A673 (cell line): ENCODE measurements at regions not wholly inside any gene's neighbourhood (a gene's known extent, or its start where the extent isn't known, plus 50 kb on each side); places are given as distances from the start of the nearest gene placed in this dataset.

ENCODE experiments used
- BruUV-seq: library from RNA; stranded (reverse); fragments of 400-500 nt; replicated peaks from 2 replicates; lab custom pipeline; 2021; lab: Mats Ljungman, UMichigan
- CTCF ChIA-PET: fragments of 300-600 bp; sonication (Branson Sonifier 250); formaldehyde crosslinking; loops from one replicate; lab custom pipeline; 2022; ENCODE audit warnings: antibody characterized with exemption; lab: Charles Lee
- POLR2A ChIA-PET: fragments of 300-600 bp; sonication (Branson Sonifier 250); formaldehyde crosslinking; loops from one replicate; lab custom pipeline; 2022; ENCODE audit warnings: antibody characterized with exemption; ENCODE audit not compliant: low non-redundant PET; lab: Charles Lee
- DNase-seq: peaks from one replicate; pipeline ENCODE4 v3.0.0-alpha.2; 2015; ENCODE audit warnings: low spot score
- H3K27ac ChIP-seq: fragments of 200-600 bp; sonication (generic); 2 replicates; pipeline ENCODE4 v1.5.1; 2016; ENCODE audit warnings: mixed run types, low read depth, mild to moderate bottlenecking, mixed read lengths, antibody characterized with exemption, low read length; ENCODE audit not compliant: poor library complexity, severe bottlenecking
- H3K27me3 ChIP-seq: fragments of 200-600 bp; sonication (generic); replicated peaks from 2 replicates; pipeline ENCODE4 v1.6.1; 2017; ENCODE audit warnings: mixed run types, low read depth, mild to moderate bottlenecking, mixed read lengths, antibody characterized with exemption, low read length; ENCODE audit not compliant: insufficient read depth, poor library complexity
- H3K36me3 ChIP-seq: fragments of 200-600 bp; sonication (generic); 2 replicates; pipeline ENCODE4 v1.6.1; 2016; ENCODE audit warnings: mixed run types, mild to moderate bottlenecking, mixed read lengths, antibody characterized with exemption, low read length; ENCODE audit not compliant: insufficient read depth, poor library complexity, severe bottlenecking
- H3K4me1 ChIP-seq: fragments of 200-600 bp; sonication (generic); 2 replicates; pipeline ENCODE4 v1.6.1; 2017; ENCODE audit warnings: mixed run types, mild to moderate bottlenecking, mixed read lengths, antibody characterized with exemption, low read length; ENCODE audit not compliant: insufficient read depth, poor library complexity, severe bottlenecking
- H3K4me3 ChIP-seq: fragments of 200-600 bp; sonication (generic); 2 replicates; pipeline ENCODE4 v1.5.1; 2016; ENCODE audit warnings: low read depth, mixed run types, mild to moderate bottlenecking, mixed read lengths, low read length; ENCODE audit not compliant: poor library complexity, severe bottlenecking
- H3K9me3 ChIP-seq: fragments of 200-600 bp; sonication (generic); 2 replicates; pipeline ENCODE4 v1.6.1; 2016; ENCODE audit warnings: mixed run types, low read depth, mild to moderate bottlenecking, mixed read lengths, antibody characterized with exemption, low read length; ENCODE audit not compliant: poor library complexity, severe bottlenecking
- EZH2 ChIP-seq: fragments of 200-600 bp; sonication (generic); IDR thresholded peaks from 2 replicates; pipeline ENCODE4 v1.6.1; 2017; ENCODE audit warnings: borderline replicate concordance, low read depth, mild to moderate bottlenecking, mixed read lengths, antibody characterized with exemption, low read length; ENCODE audit not compliant: poor library complexity, severe bottlenecking
- intact Hi-C: fragments of 100-400 bp; cut with micrococcal nuclease; formaldehyde crosslinking; loops from one replicate; pipeline ENCODE4 v1.10.0; 2022; ENCODE audit not compliant: unreplicated experiment
- TF ChIP-seq, protein P1 (sequence below): fragments of 300-800, 200-600 bp; sonication (generic); conservative IDR thresholded peaks from 2 replicates; pipeline ENCODE4 v1.5.1; 2017; ENCODE audit warnings: low read depth, mild to moderate bottlenecking, antibody characterized with exemption, low read length, moderate library complexity, mixed read lengths

DNA sequence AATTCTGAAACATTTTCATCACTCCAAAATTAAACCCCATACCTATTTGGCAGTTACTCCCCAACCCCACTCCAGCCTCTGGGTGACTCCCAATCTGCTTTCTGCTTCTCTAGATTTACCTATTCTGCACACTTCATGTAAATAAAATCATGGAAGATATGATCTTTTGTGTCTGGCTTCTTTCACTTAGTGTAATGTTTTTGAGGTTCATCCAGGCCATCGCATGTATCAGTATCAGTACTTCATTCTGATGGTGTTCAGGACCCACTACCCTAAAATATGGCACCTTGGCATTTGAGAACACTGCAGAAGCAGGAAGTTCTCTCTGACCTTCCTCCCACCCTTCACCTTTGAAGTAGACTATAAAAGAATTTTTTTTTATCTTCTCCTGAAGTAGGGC lies 78.7 kb upstream of the SLC25A26 start:
- intact Hi-C loops, result no loop called here
- POLR2A ChIA-PET, result no interaction called here
- CTCF ChIA-PET, result no interaction called here
- Histone ChIP-seq H3K4me3 (no peak overlapping the region), H3K27ac (no peak overlapping the region), H3K4me1 (peaks cover 15% of the 10 kb centered on the region), H3K27me3 (no peaks in the 10 kb centered on the region), H3K9me3 (no peaks in the 10 kb centered on the region), H3K36me3 (no peaks in the 10 kb centered on the region)
- no peak for DNase-seq
- BruUV-seq, result no TSS peak
- no peak for TF ChIP-seq EZH2
- TF ChIP-seq, protein P1, sequence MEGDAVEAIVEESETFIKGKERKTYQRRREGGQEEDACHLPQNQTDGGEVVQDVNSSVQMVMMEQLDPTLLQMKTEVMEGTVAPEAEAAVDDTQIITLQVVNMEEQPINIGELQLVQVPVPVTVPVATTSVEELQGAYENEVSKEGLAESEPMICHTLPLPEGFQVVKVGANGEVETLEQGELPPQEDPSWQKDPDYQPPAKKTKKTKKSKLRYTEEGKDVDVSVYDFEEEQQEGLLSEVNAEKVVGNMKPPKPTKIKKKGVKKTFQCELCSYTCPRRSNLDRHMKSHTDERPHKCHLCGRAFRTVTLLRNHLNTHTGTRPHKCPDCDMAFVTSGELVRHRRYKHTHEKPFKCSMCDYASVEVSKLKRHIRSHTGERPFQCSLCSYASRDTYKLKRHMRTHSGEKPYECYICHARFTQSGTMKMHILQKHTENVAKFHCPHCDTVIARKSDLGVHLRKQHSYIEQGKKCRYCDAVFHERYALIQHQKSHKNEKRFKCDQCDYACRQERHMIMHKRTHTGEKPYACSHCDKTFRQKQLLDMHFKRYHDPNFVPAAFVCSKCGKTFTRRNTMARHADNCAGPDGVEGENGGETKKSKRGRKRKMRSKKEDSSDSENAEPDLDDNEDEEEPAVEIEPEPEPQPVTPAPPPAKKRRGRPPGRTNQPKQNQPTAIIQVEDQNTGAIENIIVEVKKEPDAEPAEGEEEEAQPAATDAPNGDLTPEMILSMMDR, result no peak

DNA sequence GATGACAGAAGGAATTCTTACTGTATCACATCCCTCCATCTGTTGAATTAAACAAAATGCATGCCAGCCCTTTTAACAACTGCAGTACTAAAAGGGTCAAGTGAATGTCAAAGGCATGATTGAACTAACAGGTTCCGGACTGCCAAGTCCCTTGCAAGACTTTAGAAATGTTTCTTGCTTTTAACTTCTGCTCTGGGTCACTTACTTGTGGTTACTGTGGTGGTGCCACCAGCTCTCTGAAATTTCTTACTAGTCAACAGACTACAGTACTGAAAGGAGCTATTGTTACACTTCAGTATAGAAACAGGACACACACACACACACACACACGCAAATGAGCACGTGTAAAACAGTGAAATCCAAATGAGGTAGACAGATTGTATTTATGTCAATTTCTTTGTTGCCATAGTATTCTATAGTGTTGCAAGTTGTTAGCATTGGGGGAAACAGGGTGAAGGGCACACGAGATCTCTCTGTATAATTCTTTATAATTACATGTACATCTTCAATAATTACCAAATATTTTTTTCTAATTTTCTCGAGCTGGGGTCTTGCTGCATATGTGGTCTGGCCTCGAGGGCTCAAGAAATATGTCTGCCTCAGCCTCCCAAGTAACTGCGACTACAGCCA lies 79.9 kb upstream of the SLC25A26 start:
- no peaks in the 10 kb centered on the region for H3K27me3 ChIP-seq
- CTCF ChIA-PET, result no interaction called here
- H3K4me3 ChIP-seq, result no peak overlapping the region
- H3K4me1 ChIP-seq, result peaks cover 15% of the 10 kb centered on the region
- H3K36me3 ChIP-seq, result no peaks in the 10 kb centered on the region
- TF ChIP-seq, protein P1, result no peak
- TF ChIP-seq EZH2, result no peak
- intact Hi-C loops, result no loop called here
- H3K27ac ChIP-seq, result no peak overlapping the region
- no peaks in the 10 kb centered on the region for H3K9me3 ChIP-seq
- BruUV-seq, result no TSS peak
- POLR2A ChIA-PET, result no interaction called here
- DNase-seq, result no peak

DNA sequence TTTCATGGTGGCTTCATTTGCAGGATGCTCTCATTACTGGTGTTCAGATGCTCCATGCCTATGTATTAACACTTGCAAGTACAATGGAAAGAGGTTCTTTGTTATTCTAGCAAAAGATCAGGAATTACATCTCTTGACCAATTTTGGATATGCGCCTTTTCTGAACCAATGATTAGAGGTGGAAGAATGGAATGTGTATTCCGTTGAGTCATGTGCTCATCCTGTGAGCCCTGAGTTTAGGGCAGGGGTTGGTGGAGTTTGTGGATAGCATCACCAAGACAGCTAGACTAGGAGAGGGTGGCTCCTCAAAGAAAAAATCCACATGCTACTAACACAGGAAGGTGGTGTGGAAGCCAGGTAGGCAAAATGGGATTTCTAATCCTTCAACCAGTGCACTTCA lies 80.7 kb upstream of the SLC25A26 start:
- DNase-seq, result no peak
- Histone ChIP-seq H3K27ac (no peak overlapping the region), H3K27me3 (no peaks in the 10 kb centered on the region), H3K4me3 (no peak overlapping the region), H3K4me1 (peaks cover 12% of the 10 kb centered on the region), H3K36me3 (no peaks in the 10 kb centered on the region), H3K9me3 (no peaks in the 10 kb centered on the region)
- no peak for TF ChIP-seq EZH2
- ChIA-PET POLR2A (no interaction called here), CTCF (no interaction called here)
- intact Hi-C loops, result no loop called here
- no TSS peak for BruUV-seq

DNA sequence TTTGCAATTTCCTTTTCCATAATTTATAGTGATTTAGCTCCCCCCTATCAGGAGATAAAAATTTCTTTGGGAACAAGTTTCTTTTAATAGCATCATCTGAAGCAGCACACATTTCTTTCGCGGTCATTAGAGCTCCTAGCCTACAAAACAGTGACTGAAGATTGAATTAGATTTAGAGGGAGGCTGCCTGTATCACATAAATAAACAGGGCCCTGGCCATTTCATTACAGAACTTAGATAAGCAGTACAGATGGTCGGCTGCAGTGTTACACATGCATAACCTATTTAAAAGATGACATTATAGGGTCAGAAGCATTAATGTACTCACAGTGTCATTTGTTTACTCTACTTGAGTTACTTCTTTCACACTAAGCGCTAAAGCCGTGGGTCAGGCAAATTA lies 81.4 kb upstream of the SLC25A26 start:
- H3K4me3 ChIP-seq, result no peak overlapping the region
- no peak for TF ChIP-seq EZH2
- TF ChIP-seq, protein P1, result no peak
- intact Hi-C loops, result loop anchor here (2.0 to 5.0 kb wide), 3 partner anchors 102 to 355 kb away; partner anchors contain the start of gene MAGI1
- H3K36me3 ChIP-seq, result no peaks in the 10 kb centered on the region
- H3K4me1 ChIP-seq, result peaks cover 7% of the 10 kb centered on the region
- H3K27ac ChIP-seq, result no peak overlapping the region
- H3K9me3 ChIP-seq, result no peaks in the 10 kb centered on the region
- H3K27me3 ChIP-seq, result no peaks in the 10 kb centered on the region
- ChIA-PET POLR2A (no interaction called here), CTCF (interaction anchor here (0.6 to 0.9 kb wide), 3 partner anchors 117 to 355 kb away, joined by 4 to 9 read pairs (median 8); no protein-coding TSS in a partner anchor)
- no TSS peak for BruUV-seq
- DNase-seq, result no peak
